ENCODE measurements at regions not wholly inside any gene's neighbourhood (a gene's known extent, or its start where the extent isn't known, plus 50 kb on each side); places are given as distances from the start of the nearest gene placed in this dataset.

GRCh38 chr10:131494451-131494850 lies 182.9 kb upstream of the TCERG1L start:
- TF ChIP-seq POLR2AphosphoS5 (IDR thresholded peaks at IDR 0.05), result no peak
- TF ChIP-seq POLR2A (IDR thresholded peaks at IDR 0.05), result no peak
- TF ChIP-seq, protein P1, sequence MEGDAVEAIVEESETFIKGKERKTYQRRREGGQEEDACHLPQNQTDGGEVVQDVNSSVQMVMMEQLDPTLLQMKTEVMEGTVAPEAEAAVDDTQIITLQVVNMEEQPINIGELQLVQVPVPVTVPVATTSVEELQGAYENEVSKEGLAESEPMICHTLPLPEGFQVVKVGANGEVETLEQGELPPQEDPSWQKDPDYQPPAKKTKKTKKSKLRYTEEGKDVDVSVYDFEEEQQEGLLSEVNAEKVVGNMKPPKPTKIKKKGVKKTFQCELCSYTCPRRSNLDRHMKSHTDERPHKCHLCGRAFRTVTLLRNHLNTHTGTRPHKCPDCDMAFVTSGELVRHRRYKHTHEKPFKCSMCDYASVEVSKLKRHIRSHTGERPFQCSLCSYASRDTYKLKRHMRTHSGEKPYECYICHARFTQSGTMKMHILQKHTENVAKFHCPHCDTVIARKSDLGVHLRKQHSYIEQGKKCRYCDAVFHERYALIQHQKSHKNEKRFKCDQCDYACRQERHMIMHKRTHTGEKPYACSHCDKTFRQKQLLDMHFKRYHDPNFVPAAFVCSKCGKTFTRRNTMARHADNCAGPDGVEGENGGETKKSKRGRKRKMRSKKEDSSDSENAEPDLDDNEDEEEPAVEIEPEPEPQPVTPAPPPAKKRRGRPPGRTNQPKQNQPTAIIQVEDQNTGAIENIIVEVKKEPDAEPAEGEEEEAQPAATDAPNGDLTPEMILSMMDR (IDR thresholded peaks at IDR 0.05), result no peak
- TF ChIP-seq EP300 (IDR thresholded peaks at IDR 0.05), result no peak

Data from gastroesophageal sphincter (tissue), 3 donors.